IPS-18a (cell line): ENCODE measurements at regions not wholly inside any gene's neighbourhood (a gene's known extent, or its start where the extent isn't known, plus 50 kb on each side); places are given as distances from the start of the nearest gene placed in this dataset.

Source experiments
- H3K27ac ChIP-seq: one replicate; pipeline ENCODE4 v1.5.1; 2013; ENCODE audit warnings: low read length
- H3K27me3 ChIP-seq: one replicate; pipeline ENCODE4 v1.6.1; 2013; ENCODE audit warnings: mild to moderate bottlenecking, low read length; ENCODE audit not compliant: control insufficient read depth, insufficient read depth
- H3K36me3 ChIP-seq: one replicate; pipeline ENCODE4 v1.6.1; 2013; ENCODE audit warnings: low read depth, low read length; ENCODE audit not compliant: control insufficient read depth
- H3K4me1 ChIP-seq: one replicate; pipeline ENCODE4 v1.6.1; 2013; ENCODE audit warnings: low read depth, low read length; ENCODE audit not compliant: control insufficient read depth
- H3K4me3 ChIP-seq: one replicate; pipeline ENCODE4 v1.5.1; 2013; ENCODE audit warnings: low read length
- H3K9ac ChIP-seq: one replicate; pipeline ENCODE4 v1.6.1; 2013; ENCODE audit warnings: mild to moderate bottlenecking, low read length, moderate library complexity
- H3K9me3 ChIP-seq: one replicate; pipeline ENCODE4 v1.6.1; 2013; ENCODE audit warnings: low read depth, low read length; ENCODE audit not compliant: control insufficient read depth

DNA sequence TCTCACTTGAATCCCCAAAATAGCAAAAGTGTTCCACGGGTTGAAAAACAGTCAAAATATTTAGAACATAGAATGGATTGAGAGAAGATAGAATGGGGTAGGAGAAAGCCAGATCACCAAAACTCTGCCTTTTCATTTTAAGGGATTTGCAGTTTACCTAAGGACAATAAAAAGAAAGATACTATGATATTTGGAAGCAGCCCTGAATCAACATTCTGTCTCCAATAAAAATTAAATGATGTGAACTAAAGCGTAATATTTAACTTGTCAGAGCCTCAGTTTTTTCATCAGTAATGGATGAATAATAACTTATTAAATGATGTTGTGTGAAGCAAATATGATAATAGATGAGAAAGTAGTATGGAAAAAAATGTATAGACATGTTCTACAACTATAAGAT, 100.2 kb upstream of the REG3G start:
- Histone ChIP-seq H3K4me3 (no peak overlapping the region), H3K27me3 (no peaks in the 10 kb centered on the region), H3K36me3 (no peaks in the 10 kb centered on the region), H3K9me3 (no peaks in the 10 kb centered on the region), H3K27ac (no peak overlapping the region), H3K4me1 (no peaks in the 10 kb centered on the region), H3K9ac (no peak overlapping the region)

GRCh38 chr2:78928502-78928901, 97.0 kb upstream of the REG3G start:
- Histone ChIP-seq H3K4me1 (peaks cover 3% of the 10 kb centered on the region), H3K9ac (no peak overlapping the region), H3K27me3 (no peaks in the 10 kb centered on the region), H3K36me3 (no peaks in the 10 kb centered on the region), H3K9me3 (no peaks in the 10 kb centered on the region), H3K4me3 (no peak overlapping the region), H3K27ac (no peak overlapping the region)

DNA sequence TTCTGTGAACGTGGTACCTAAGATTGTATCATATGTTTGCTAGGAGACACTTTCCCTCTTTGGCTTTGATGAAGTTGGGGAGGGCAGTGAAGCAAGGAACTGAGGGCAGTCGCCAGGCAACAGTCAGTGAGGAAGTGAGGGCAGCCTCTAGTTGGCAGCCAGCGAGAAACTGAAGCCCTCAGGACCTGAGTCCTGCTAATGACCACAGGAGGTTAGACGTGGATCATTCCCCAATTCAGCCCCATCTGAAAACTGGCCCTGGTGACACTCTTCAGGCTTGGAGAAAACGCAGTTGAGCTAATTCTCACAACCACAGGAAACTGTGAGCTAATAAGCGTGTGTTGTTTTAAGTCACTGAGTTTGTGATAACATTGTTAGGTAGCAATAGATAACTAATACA, 84.5 kb upstream of the REG3G start:
- Histone ChIP-seq H3K27ac (no peak overlapping the region), H3K9ac (no peak overlapping the region), H3K4me3 (no peak overlapping the region), H3K27me3 (no peaks in the 10 kb centered on the region), H3K36me3 (no peaks in the 10 kb centered on the region), H3K9me3 (no peaks in the 10 kb centered on the region), H3K4me1 (no peaks in the 10 kb centered on the region)

- H3K4me1 ChIP-seq, result no peaks in the 10 kb centered on the region
- no peak overlapping the region for H3K9ac ChIP-seq
- no peaks in the 10 kb centered on the region for H3K9me3 ChIP-seq
- H3K27me3 ChIP-seq, result no peaks in the 10 kb centered on the region
- H3K36me3 ChIP-seq, result no peaks in the 10 kb centered on the region
- no peak overlapping the region for H3K27ac ChIP-seq
- H3K4me3 ChIP-seq, result no peak overlapping the region
These were observed 83.8 kb upstream of the REG3G start for GRCh38 chr2:78941751-78942150.

DNA sequence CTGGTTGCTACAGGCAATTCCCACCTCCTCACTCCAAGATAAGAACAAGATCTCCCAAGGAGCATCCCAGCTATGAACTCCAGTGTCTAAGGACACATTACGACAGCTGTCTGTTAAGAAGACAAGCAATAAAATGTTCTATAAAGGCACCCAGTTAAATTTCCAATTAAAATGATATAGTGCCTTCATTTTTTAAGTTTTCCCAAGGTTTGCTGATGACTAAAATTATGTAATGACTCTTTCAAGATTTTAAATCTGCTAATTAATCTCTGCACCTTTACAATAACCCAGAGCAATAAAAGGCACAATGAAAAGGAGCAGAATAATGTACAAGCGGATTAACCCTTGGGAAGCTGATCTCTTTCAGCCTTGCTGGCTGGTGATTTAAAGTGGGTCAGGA, 61.6 kb upstream of the REG3G start:
- H3K36me3 ChIP-seq, result no peaks in the 10 kb centered on the region
- H3K9me3 ChIP-seq, result no peaks in the 10 kb centered on the region
- no peaks in the 10 kb centered on the region for H3K27me3 ChIP-seq
- no peaks in the 10 kb centered on the region for H3K4me1 ChIP-seq
- no peak overlapping the region for H3K4me3 ChIP-seq
- no peak overlapping the region for H3K9ac ChIP-seq
- H3K27ac ChIP-seq, result no peak overlapping the region

- Histone ChIP-seq H3K27ac (no peak overlapping the region), H3K36me3 (no peaks in the 10 kb centered on the region), H3K9ac (no peak overlapping the region), H3K4me3 (no peak overlapping the region), H3K4me1 (no peaks in the 10 kb centered on the region), H3K27me3 (no peaks in the 10 kb centered on the region), H3K9me3 (no peaks in the 10 kb centered on the region)
These were observed 58.2 kb upstream of the REG3G start for GRCh38 chr2:78967294-78967693.

DNA sequence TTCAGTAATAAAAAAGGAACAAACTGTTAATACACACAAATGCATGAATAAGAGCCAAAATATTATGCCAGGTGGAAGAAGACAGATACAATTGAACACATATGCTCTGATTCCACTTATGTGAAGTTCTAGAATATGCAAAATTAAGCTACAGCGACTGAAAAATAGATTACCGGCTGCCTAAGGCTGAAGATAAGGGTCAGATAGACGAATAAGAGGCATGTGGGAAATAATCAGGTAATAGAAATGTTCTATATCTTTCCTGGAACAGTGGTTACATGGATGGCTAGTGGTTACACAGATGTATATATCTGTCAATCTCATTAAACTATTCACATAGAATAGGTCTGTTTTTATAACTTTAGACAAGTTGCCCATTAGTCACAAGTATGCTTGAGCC, 51.9 kb upstream of the REG3G start:
- Histone ChIP-seq H3K27me3 (no peaks in the 10 kb centered on the region), H3K9me3 (no peaks in the 10 kb centered on the region), H3K36me3 (no peaks in the 10 kb centered on the region), H3K4me1 (peaks cover 3% of the 10 kb centered on the region), H3K27ac (no peak overlapping the region), H3K9ac (no peak overlapping the region), H3K4me3 (no peak overlapping the region)
